Parathyroid adenoma (tissue), 2 donors: ENCODE measurements at regions not wholly inside any gene's neighbourhood (a gene's known extent, or its start where the extent isn't known, plus 50 kb on each side); places are given as distances from the start of the nearest gene placed in this dataset.

Experiments
- H2AFZ ChIP-seq: fragments of 300-600 bp; sonication (generic); one replicate; pipeline ENCODE4 v1.7.0; 2017; ENCODE audit warnings: antibody characterized with exemption, mild to moderate bottlenecking
- H3K27ac ChIP-seq: fragments of 300-600 bp; sonication (generic); one replicate; pipeline ENCODE4 v1.7.0; 2017
- H3K27me3 ChIP-seq: fragments of 300-600 bp; sonication (generic); one replicate; pipeline ENCODE4 v1.7.0; 2017; ENCODE audit warnings: low read length; ENCODE audit not compliant: control insufficient read depth, insufficient read depth
- H3K36me3 ChIP-seq: fragments of 300-600 bp; sonication (generic); one replicate; pipeline ENCODE4 v1.7.0; 2017; ENCODE audit warnings: low read length; ENCODE audit not compliant: control insufficient read depth, insufficient read depth
- H3K4me1 ChIP-seq: fragments of 300-600 bp; sonication (generic); one replicate; pipeline ENCODE4 v1.7.0; 2017; ENCODE audit warnings: control low read depth
- H3K4me2 ChIP-seq: fragments of 300-600 bp; sonication (generic); one replicate; pipeline ENCODE4 v1.7.0; 2017; ENCODE audit warnings: low read length
- H3K4me3 ChIP-seq: fragments of 300-600 bp; sonication (generic); one replicate; pipeline ENCODE4 v1.7.0; 2017; ENCODE audit warnings: low read depth, low read length
- H3K79me2 ChIP-seq: fragments of 300-600 bp; sonication (generic); one replicate; pipeline ENCODE4 v1.7.0; 2017; ENCODE audit warnings: control low read depth
- H3K9ac ChIP-seq: fragments of 300-600 bp; sonication (generic); one replicate; pipeline ENCODE4 v1.7.0; 2017; ENCODE audit warnings: mild to moderate bottlenecking
- H3K9me3 ChIP-seq: fragments of 300-600 bp; sonication (generic); one replicate; pipeline ENCODE4 v1.7.0; 2017; ENCODE audit warnings: low read length; ENCODE audit not compliant: control insufficient read depth
- CTCF ChIP-seq: fragments of 300-600 bp; sonication (generic); IDR thresholded peaks from one replicate; pipeline ENCODE4 v1.7.0; 2017; ENCODE audit warnings: antibody characterized with exemption, mild to moderate bottlenecking
- donor health status: primary hyperparathyroidism.

GRCh38 chr1:184813528-184814089 is 59.0 kb upstream of the EDEM3 start:
- Histone ChIP-seq H3K27ac (no peak overlapping the region), H3K36me3 (no peaks in the 10 kb centered on the region), H3K27me3 (no peaks in the 10 kb centered on the region), H3K4me3 (no peak overlapping the region), H3K9ac (no peak overlapping the region), H3K9me3 (no peaks in the 10 kb centered on the region), H3K79me2 (no peaks in the 10 kb centered on the region), H3K4me1 (no peaks in the 10 kb centered on the region), H2AFZ (no peak overlapping the region), H3K4me2 (no peak overlapping the region)
- TF ChIP-seq CTCF = no peak

- H3K4me2 ChIP-seq = no peak overlapping the region
- H3K27me3 ChIP-seq = no peaks in the 10 kb centered on the region
- H3K79me2 ChIP-seq = no peaks in the 10 kb centered on the region
- no peak overlapping the region for H3K27ac ChIP-seq
- no peaks in the 10 kb centered on the region for H3K36me3 ChIP-seq
- H3K9me3 ChIP-seq = no peaks in the 10 kb centered on the region
- no peak overlapping the region for H2AFZ ChIP-seq
- no peak overlapping the region for H3K4me3 ChIP-seq
- H3K9ac ChIP-seq = no peak overlapping the region
- no peak for TF ChIP-seq CTCF
- no peaks in the 10 kb centered on the region for H3K4me1 ChIP-seq
Measured at GRCh38 chr1:184811439-184812111, 56.9 kb upstream of the EDEM3 start.

GRCh38 chr1:184810735-184811343 is 56.2 kb upstream of the EDEM3 start:
- Histone ChIP-seq H3K4me1 (no peaks in the 10 kb centered on the region), H3K9me3 (no peaks in the 10 kb centered on the region), H3K27me3 (no peaks in the 10 kb centered on the region), H3K4me3 (no peak overlapping the region), H3K36me3 (no peaks in the 10 kb centered on the region), H3K27ac (no peak overlapping the region), H2AFZ (no peak overlapping the region), H3K79me2 (no peaks in the 10 kb centered on the region), H3K4me2 (no peak overlapping the region), H3K9ac (no peak overlapping the region)
- no peak for TF ChIP-seq CTCF

GRCh38 chr1:184806296-184806721 is 51.7 kb upstream of the EDEM3 start:
- Histone ChIP-seq H3K36me3 (no peaks in the 10 kb centered on the region), H3K4me2 (no peak overlapping the region), H3K4me3 (no peak overlapping the region), H3K4me1 (no peaks in the 10 kb centered on the region), H3K27me3 (no peaks in the 10 kb centered on the region), H2AFZ (no peak overlapping the region), H3K27ac (no peak overlapping the region), H3K9ac (no peak overlapping the region), H3K79me2 (no peaks in the 10 kb centered on the region), H3K9me3 (no peaks in the 10 kb centered on the region)
- no peak for TF ChIP-seq CTCF
